ENCODE measurements at regions not wholly inside any gene's neighbourhood (a gene's known extent, or its start where the extent isn't known, plus 50 kb on each side); places are given as distances from the start of the nearest gene placed in this dataset.

DNA sequence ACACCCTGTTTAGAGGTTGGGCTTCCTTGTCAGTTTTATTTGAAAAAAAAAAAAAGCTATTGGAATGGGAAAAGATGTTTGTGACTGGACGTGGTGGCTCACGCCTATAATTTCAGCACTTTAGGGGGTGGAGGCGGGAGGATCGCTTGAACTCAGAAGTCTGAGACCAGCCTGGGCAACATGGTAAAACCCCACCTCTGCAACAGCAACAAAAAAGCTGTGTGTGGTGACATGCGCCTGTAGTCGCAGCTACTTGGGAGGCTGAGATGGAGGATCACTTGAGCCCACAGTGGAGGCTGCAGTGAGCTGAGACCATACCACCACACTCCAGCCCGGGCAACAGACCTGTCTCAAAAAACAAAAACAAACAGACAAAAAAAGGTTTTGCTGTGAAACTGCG, 66.1 kb upstream of the SIAH1 start:
- no peaks in the 10 kb centered on the region for H3K9me3 ChIP-seq (ENCODE audit: control insufficient read depth, insufficient read depth, low read depth, low read length)
- H3K36me3 ChIP-seq (ENCODE audit: control insufficient read depth in 2 of 2, insufficient read depth in 1 of 2, low read length in 2 of 2): no peaks in the 10 kb centered on the region
- no peak for TF ChIP-seq ZNF239 (tag by site-specific recombination; IDR thresholded peaks at IDR 0.05)
- TF ChIP-seq KLF7 (tag by site-specific recombination; IDR thresholded peaks at IDR 0.05; ENCODE audit: borderline replicate concordance): no peak
- TF ChIP-seq ZNF624 (tag by site-specific recombination; IDR thresholded peaks at IDR 0.05): no peak
- no peak for TF ChIP-seq ZNF510 (tag by site-specific recombination; IDR thresholded peaks at IDR 0.05; ENCODE audit: insufficient replicate concordance)
- no peak for TF ChIP-seq OSR2 (tag by site-specific recombination; IDR thresholded peaks at IDR 0.05)
- no peak for TF ChIP-seq ZNF146 (tag by site-specific recombination; IDR thresholded peaks at IDR 0.05)
- TF ChIP-seq ZNF132 (tag by site-specific recombination; IDR thresholded peaks at IDR 0.05; ENCODE audit: borderline replicate concordance): no peak
- TF ChIP-seq, protein P1, sequence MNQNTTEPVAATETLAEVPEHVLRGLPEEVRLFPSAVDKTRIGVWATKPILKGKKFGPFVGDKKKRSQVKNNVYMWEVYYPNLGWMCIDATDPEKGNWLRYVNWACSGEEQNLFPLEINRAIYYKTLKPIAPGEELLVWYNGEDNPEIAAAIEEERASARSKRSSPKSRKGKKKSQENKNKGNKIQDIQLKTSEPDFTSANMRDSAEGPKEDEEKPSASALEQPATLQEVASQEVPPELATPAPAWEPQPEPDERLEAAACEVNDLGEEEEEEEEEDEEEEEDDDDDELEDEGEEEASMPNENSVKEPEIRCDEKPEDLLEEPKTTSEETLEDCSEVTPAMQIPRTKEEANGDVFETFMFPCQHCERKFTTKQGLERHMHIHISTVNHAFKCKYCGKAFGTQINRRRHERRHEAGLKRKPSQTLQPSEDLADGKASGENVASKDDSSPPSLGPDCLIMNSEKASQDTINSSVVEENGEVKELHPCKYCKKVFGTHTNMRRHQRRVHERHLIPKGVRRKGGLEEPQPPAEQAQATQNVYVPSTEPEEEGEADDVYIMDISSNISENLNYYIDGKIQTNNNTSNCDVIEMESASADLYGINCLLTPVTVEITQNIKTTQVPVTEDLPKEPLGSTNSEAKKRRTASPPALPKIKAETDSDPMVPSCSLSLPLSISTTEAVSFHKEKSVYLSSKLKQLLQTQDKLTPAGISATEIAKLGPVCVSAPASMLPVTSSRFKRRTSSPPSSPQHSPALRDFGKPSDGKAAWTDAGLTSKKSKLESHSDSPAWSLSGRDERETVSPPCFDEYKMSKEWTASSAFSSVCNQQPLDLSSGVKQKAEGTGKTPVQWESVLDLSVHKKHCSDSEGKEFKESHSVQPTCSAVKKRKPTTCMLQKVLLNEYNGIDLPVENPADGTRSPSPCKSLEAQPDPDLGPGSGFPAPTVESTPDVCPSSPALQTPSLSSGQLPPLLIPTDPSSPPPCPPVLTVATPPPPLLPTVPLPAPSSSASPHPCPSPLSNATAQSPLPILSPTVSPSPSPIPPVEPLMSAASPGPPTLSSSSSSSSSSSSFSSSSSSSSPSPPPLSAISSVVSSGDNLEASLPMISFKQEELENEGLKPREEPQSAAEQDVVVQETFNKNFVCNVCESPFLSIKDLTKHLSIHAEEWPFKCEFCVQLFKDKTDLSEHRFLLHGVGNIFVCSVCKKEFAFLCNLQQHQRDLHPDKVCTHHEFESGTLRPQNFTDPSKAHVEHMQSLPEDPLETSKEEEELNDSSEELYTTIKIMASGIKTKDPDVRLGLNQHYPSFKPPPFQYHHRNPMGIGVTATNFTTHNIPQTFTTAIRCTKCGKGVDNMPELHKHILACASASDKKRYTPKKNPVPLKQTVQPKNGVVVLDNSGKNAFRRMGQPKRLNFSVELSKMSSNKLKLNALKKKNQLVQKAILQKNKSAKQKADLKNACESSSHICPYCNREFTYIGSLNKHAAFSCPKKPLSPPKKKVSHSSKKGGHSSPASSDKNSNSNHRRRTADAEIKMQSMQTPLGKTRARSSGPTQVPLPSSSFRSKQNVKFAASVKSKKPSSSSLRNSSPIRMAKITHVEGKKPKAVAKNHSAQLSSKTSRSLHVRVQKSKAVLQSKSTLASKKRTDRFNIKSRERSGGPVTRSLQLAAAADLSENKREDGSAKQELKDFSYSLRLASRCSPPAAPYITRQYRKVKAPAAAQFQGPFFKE (tag by site-specific recombination; IDR thresholded peaks at IDR 0.05; ENCODE audit: borderline replicate concordance): no peak
- no peak for TF ChIP-seq ZNF221 (tag by site-specific recombination; IDR thresholded peaks at IDR 0.05; ENCODE audit: borderline replicate concordance)
- no peak for TF ChIP-seq SP2 (tag by site-specific recombination; IDR thresholded peaks at IDR 0.05)
- no peak for TF ChIP-seq ZEB2 (tag by site-specific recombination; IDR thresholded peaks at IDR 0.05)
- no peak for TF ChIP-seq ZNF664 (tag by site-specific recombination; IDR thresholded peaks at IDR 0.05)
- TF ChIP-seq ZNF169 (tag by site-specific recombination; IDR thresholded peaks at IDR 0.05): no peak
- no peak for TF ChIP-seq ZNF391 (tag by site-specific recombination; IDR thresholded peaks at IDR 0.05; ENCODE audit: borderline replicate concordance, low read depth)
- no peak for TF ChIP-seq ZNF174 (tag by site-specific recombination; IDR thresholded peaks at IDR 0.05)
- no peak for TF ChIP-seq ZNF211 (tag by site-specific recombination; IDR thresholded peaks at IDR 0.05; ENCODE audit: low read depth)
- ChIA-PET CTCF (interaction anchor here (0.7 kb wide), 1 partner anchor 202 kb away, joined by 3 read pairs; no protein-coding TSS in a partner anchor), POLR2A (no interaction called here)
- H3K4me1 ChIP-seq (ENCODE audit: control insufficient read depth, insufficient read depth, low read length): no peaks in the 10 kb centered on the region
- H3K4me3 ChIP-seq (ENCODE audit: low read depth, low read length): no peak overlapping the region
- H3K27ac ChIP-seq (ENCODE audit: extremely low read depth, low read depth, low read length): no peak overlapping the region

DNA sequence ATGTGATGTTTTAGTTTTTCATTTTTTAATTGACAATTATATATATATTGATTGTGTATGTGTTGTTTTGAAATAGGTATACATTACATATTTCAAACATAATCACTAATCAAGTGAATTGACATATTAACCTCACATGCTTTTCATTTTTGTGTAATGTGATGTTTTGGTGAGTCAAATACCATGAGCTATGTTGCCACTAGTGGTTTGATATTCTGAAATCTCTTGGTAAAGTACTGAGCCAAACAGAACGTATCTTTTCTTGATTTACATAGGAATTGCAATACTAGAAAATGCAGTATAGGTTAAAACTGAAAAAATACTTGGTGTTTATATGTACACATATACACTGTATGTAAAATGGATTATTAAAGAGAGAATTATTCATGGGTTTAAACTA, 65.2 kb upstream of the SIAH1 start:
- no peaks in the 10 kb centered on the region for H3K4me1 ChIP-seq (ENCODE audit: control insufficient read depth, insufficient read depth, low read length)
- H3K27ac ChIP-seq (ENCODE audit: extremely low read depth, low read depth, low read length): no peak overlapping the region
- no peaks in the 10 kb centered on the region for H3K9me3 ChIP-seq (ENCODE audit: control insufficient read depth, insufficient read depth, low read depth, low read length)
- CTCF ChIA-PET: interaction anchor here (0.6 kb wide), 1 partner anchor 16 kb away, joined by 5 read pairs; no protein-coding TSS in a partner anchor
- POLR2A ChIA-PET: no interaction called here
- no peak overlapping the region for H3K4me3 ChIP-seq (ENCODE audit: low read depth, low read length)
- H3K36me3 ChIP-seq (ENCODE audit: control insufficient read depth in 2 of 2, insufficient read depth in 1 of 2, low read length in 2 of 2): no peaks in the 10 kb centered on the region
- TF ChIP-seq ZNF140 (tag by site-specific recombination; IDR thresholded peaks at IDR 0.05) (no peak), ZNF24 (tag by site-specific recombination; IDR thresholded peaks at IDR 0.05) (no peak), ZSCAN23 (tag by site-specific recombination; IDR thresholded peaks at IDR 0.05) (no peak), ZBTB1 (tag by site-specific recombination; IDR thresholded peaks at IDR 0.05) (no peak), ZNF423 (tag by site-specific recombination; IDR thresholded peaks at IDR 0.05) (no peak)
- TF ChIP-seq, protein P2, sequence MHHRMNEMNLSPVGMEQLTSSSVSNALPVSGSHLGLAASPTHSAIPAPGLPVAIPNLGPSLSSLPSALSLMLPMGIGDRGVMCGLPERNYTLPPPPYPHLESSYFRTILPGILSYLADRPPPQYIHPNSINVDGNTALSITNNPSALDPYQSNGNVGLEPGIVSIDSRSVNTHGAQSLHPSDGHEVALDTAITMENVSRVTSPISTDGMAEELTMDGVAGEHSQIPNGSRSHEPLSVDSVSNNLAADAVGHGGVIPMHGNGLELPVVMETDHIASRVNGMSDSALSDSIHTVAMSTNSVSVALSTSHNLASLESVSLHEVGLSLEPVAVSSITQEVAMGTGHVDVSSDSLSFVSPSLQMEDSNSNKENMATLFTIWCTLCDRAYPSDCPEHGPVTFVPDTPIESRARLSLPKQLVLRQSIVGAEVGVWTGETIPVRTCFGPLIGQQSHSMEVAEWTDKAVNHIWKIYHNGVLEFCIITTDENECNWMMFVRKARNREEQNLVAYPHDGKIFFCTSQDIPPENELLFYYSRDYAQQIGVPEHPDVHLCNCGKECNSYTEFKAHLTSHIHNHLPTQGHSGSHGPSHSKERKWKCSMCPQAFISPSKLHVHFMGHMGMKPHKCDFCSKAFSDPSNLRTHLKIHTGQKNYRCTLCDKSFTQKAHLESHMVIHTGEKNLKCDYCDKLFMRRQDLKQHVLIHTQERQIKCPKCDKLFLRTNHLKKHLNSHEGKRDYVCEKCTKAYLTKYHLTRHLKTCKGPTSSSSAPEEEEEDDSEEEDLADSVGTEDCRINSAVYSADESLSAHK (tag by site-specific recombination; IDR thresholded peaks at IDR 0.05): no peak
- TF ChIP-seq, protein P1 (tag by site-specific recombination; IDR thresholded peaks at IDR 0.05; ENCODE audit: borderline replicate concordance): no peak
